Hematopoietic multipotent progenitor cell treated with erythropoietin and hydrocortisone succinate and interleukin-3 and kit ligand, for 8 days (in vitro differentiated cells): ENCODE measurements at regions not wholly inside any gene's neighbourhood (a gene's known extent, or its start where the extent isn't known, plus 50 kb on each side); places are given as distances from the start of the nearest gene placed in this dataset.

Experiments used
- DNase-seq: peaks from one replicate; pipeline ENCODE4 v3.0.0-alpha.2; 2015

DNA sequence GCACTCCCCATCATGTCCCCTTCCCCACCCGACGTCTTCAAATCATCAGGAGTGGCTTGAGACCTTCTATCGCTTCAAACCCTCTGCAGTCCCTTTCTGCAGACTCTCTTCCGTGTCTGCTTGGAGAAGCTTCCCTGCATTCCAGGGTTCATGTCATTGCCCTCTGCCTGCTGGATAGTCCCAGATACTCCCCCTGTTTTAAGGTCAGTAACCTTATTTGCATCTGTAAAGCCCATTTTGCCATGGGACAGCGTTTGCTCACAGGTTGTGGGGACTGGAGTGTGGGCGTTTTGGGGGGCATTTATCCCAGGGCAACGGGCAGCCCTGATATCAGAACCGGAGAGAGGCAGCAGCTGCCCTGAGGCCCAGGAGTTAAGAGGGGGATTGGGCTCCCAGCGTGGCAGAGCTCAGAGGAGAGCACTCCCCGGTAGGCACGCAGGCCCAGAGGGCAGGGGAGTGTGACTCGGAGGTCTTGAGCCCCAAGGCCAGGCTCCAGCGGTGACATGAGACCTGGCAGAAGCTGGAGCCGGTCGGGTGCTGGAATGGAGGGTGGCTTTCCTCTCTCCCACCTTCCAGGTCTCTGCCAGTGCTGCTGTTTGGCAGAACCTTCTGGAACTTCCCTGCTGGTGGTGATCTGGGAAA is 73.8 kb downstream of the RTP5 start:
- no peak for DNase-seq

DNA sequence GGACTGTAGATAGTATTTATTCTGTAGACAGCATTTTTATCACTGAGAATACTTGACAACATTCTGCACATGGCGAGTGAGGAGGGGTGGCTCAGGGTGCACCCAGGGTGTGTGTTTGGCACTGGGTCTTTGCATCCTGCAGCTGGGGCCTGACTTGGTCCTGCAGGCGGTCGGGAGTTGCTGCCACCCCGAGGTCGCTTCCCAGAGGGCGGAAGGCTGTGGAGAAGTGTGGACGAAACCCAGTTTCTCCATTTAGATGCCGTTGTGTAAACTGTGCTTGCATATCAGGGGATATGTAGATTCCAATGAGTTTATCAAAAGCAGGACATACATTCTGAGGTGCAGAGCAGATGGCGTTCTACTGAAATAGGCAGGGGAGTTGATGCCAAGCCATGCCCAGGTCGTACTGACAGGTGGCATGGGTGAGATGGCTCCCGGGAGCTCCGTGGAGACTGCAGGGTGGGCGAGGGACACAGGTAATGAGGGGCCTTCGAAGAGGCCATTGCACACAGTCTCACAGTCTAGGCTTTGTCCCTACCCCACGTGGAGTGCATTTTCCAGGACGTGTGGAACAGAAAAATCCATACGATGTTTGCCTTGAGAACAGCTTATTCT is 74.5 kb downstream of the RTP5 start:
- no peak for DNase-seq

DNA sequence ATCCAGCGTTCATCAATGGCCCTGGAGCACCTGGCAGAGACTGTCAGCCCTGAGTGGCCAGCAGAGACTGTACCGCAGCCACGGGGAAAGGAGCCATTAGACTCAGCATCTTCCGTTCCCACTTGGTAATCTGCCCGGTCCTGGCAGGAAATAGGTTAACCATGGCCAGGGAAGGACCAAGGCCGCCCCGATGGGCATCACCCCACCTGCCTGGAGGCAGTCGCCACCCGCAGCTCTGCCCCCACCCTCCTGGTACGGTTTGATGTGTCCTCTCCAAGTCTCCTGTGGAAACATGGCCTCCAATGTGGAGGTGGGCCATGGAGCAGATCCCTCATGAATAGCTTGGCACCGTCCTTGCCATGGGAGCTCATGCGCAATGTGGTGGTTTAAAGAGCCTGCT is 75.3 kb downstream of the RTP5 start:
- DNase-seq, result no peak

DNA sequence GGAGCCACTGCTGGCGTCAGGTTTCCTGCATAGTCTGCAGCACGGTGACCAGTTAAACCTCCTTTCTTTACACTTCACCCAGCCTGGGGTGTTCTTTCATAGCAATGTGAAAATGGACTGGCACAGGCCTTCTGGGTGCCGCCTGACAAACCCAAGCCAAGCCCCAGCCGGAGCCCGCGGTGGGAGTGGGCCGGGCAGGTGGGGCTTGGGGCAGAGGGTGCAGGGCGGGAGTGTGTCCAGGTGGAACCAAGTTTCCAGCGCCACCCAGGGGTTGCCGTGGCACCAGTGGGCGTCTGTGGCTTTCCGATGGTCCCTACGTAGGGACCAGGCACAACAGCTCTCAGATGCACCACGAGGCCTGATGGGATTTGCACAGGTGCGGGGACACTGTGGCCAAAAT is 75.8 kb downstream of the RTP5 start:
- DNase-seq, result no peak

DNA sequence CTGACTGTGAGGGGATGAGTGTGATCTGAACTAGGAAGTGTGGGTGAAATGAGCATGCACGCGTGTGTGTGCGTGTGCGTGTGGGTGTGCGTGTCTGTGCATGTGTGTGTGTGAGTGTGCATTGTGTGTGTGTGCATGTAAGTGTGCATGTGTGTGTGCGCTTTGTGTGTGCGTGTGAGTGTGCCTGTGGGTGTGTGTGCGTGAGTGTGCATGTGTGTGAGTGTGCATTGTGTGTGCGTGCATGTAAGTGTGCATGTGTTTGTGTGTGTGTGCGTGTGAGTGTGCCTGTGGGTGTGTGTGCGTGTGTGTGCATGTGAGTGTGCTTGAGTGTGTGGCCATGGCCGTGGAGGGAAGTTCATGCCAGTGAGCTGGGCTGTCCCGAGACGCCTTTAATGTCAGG is 76.3 kb downstream of the RTP5 start:
- no peak for DNase-seq

DNA sequence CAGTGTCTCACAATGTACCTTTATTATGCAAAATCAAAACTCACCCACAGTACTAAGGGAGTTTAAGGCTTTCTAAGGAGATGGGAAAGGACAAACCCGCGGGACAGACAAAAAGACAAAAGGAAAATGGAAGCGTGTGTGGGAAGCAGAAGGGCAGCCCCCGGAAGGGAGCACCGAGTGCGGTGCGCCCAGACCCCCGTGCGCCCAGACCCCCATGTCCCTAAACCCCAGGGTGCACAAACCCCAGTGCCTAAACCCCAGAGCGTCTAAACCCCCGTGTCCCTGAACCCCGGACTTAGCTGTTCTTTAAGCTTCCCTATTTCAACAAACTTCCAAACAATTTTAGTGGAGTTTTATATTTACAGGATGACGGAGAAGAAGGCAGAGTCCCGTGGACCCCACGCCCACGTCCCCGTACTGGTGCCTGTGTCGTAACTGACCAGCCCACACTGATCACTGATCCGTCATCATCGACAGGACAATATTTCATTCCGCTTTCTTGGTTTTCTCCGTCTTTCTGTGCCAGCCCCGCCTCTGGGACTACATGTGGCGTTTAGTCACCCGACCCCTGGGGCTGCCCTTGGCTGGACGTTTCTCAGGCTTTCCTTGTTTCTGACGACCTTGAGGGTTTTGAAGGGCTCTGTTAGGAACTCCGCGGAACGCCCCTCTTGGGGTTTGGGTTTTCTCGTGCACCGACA is 76.9 kb downstream of the RTP5 start:
- DNase-seq, result no peak

DNA sequence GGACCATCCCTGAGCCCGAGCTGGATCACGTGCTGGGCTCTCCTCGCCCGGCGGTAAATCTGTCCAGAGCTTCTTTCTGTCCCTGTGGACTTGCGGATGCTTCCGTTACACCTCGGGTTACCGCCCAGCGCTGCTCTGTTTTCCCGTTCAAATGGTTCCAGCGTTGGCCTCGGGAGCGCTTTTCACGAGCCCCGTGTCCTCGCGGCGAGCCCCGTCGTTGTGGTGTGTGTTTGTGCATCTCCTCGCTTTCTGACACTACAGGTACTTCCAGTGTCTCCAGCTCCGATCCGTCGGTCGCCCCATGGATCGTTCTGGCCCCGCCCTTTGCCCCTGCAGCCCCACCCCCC is 77.4 kb downstream of the RTP5 start:
- no peak for DNase-seq

DNA sequence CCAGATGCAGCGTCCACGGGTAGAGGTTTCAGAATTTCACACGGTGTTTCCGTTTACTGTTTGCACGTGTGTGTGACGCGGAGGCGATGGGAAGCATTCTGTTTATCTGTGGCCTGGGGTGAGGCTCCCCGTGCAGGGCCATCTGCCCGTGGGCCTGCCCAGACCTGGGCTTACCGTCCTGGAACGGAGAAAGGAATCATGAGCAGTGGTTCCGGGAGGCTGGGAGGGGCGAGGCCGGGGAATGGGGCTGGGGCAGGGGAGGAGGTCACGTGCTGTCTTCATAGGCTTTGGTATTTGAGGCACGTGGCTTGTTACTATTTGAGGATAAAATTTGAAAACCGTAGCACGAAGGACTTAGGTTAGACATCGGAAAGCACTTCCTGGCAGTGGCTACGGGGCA is 77.9 kb downstream of the RTP5 start:
- no peak for DNase-seq

DNA sequence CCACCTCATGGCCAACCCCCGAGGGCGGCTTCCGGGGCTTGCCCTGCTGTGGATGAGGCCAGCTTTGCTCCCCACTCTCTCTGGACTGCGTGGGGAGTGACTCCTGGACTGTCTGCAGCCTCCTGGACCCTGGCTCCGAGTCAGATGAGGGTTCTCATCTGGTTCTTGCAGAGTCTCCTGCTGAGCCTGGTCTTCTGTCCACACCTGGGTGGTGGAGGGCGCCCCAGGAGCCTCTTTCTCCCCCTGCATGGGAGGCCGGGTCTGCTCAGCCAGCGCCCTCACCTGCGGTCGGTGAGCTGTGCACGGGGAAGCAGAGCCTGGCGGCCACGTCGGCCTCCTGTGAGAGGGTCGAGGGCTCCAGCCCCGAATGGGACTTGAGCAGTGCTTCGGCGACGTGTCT is 78.3 kb downstream of the RTP5 start:
- DNase-seq, result no peak

DNA sequence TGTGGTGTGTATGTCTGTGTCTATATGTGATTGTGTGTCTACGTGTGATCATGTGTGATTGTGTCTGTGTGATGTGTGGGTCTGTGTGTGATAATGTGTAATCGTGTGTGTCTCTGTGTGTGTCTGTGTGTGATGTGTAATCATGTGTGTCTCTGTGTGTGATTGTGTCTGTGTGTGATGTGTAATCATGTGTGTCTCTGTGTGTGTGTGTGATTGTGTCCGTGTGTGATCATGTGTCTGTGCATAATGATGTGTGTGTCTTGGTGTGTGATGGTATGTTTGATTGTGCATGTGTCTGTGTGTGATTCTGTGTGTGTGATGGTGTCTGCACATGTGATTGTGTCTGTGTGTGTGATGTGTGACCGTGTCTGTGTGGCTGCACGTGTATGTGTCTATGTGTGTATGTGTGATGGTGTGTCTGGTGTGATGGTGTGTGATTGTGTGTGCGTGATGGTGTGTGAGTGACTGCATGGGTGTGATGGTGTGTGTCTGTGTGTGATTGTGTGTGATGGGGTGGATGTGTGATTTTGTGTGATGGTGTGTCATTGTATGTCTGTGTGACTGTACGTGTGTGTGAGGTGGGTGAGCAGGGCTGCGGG is 78.9 kb downstream of the RTP5 start:
- DNase-seq, result no peak

DNA sequence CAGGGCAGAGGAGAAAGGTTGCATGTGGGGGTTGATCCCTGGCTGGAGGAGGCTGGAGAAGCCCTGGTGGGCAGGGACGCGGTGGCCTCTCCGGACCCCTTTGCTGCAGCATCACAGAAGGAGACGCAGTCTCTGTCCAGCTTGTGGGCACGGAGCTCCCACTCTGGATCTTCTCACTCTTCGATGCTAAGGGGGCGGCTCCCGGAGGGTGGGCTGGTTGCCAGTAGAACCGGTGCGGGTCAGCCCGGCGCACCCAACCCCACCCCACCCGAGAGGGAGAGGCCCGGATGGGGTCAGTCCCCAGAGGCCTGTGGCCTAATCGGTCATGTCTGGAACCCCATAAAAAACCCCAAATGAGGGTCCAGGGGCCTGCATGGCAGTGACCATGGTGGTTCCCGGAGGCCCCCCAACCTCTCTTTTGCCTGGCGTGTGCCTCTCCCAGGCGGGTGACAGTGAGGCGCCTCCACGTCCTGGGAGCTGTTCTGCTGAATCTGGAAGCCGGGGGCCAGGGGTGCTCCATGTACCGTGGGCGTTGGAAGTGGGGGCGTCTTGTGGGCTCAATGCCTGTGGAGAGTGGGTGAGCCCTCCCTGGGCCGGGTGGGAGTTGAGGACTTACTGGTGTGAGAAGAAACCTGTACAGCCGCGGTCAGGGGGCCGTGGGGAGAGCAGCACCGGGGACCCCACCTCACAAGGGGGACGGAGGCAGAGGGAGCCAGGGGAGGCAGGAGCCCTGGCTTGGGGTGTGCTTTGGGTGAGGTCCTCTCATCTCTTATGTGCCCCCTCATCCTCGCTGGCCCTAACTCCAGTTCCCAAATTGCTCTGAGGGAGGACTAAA is 79.6 kb downstream of the RTP5 start:
- no peak for DNase-seq

DNA sequence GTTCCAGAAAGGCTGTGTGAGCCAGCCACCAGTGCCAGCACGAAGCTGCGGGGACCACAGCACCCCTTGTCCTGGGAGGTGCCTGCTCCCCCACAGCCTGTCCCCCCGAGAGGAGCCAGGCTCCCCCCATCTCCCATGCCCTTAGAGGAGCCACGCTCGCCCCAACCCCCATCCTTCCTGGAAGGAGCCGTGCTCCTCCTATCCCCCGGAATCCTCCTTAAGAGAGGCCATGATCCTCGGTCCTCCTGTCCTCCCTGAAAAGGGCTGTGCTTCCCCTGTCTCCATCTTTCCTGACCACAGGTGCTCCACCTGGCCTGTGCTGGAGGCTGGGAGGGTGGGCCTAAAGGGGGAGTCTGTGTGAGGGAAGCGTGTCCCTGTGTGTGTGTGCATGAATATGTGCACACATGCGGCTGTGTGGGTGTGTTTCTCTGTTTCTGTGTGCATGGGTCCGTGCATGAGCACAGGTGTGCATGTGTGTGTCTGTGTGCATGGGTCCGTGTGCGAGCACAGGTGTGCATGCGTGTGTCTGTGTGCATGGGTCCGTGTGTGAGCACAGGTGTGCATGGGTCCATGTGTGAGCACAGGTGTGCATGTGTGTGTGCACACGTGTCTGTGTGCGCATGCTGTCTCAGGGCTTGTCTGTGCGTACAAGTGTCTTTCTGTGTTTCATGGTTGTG is 80.3 kb downstream of the RTP5 start:
- no peak for DNase-seq

DNA sequence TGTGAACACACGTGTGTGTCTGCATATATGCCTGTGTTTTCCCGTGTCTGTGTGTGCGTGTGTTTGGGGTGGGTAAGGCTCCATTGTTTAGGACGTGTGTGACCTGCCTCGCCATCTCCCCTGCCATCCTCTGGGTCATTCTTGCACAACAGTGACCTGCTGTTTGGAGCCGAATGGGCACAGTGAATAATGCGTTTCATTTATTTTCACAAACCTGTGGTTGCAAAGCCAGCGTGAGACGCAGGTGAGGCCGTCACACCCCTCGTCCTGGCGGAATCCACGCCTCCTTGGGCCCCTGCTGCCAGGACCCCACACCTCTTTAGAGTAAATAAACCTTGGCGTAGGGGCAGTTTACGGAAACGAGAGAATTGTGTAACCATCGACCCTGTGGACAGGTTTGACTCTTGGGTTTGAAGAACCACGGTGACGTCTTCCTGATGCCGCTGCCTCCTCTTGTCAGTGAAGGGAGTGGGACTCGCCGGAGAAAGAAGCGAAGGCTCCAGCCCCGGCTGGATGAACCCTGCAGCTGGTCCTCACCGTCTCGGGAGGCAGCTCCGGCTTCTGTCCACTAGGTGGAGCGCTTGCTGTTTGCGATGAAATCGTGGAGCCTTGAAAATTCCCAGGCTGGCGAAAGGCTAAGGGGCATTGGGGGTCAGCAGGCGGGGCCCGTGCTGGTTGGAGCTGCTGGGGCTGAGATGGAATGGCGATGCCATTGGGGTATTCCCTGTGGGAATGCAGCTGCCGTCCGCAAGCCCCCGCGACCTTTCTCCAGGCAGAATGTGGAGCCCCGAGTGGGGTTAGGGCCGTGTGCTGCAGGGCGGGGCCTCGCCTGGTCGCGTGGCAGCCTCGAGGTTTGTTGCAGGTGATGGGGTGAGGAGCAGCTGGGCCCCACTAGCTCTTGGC is 81.1 kb downstream of the RTP5 start:
- peak; percentile 57 for DNase-seq

DNA sequence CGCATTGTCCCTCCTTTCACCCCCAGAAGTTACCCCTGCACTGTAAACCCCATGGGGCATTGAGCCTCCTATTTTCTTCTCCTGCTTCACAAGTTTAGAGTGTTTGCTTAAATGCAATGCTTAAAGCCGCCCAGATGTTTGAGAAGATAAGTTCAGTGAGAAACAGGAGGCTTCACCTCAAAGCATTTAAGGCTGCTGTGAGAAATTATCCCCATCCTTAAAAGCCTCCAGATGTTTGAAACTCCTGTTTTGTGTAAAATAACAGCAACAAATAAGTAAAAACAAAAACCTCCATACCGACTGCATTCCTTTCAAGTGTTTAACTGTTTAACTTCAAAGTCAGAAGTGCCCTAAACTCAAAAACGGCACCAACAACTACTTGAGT is 81.8 kb downstream of the RTP5 start:
- no peak for DNase-seq

DNA sequence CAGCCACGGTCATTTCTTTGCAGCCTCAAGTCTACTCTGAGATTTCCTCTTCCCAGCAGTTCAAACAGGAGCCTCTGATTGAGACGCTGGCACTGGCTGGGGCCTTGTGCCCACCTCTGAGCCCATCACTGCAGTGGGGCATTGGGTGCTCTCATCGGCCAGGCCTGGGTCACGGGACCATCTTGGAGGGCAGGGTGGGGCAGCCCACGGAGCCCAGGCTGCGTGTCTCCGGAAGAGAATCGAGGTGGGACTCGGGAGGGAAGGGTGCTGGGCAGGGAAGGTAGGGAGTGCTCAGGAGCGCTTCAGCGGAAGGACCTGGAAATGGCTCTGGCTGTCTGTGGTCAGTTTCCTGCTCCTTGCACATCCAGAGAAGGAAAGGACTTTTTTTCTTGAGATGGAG is 82.4 kb downstream of the RTP5 start:
- DNase-seq, result no peak

DNA sequence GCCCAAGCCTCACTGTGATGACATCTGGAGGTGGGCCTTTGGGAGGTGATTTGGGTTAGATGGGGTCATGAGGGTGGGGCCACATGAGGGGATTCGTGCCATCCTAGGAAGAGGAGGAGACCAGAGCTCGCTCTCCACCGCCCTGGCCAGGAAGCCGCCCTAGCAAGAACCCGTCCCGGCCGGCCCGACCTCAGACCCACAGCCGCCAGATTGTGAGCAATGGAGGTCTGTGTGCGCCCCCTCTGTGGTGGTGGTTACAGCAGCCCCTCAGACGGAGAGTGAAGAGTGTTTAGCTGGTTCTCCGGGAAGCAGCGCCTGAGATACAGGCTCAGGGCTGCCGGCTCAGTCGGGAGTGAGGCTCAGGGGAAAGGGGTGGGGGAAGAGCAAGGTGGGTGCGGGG is 83.3 kb downstream of the RTP5 start:
- no peak for DNase-seq

DNA sequence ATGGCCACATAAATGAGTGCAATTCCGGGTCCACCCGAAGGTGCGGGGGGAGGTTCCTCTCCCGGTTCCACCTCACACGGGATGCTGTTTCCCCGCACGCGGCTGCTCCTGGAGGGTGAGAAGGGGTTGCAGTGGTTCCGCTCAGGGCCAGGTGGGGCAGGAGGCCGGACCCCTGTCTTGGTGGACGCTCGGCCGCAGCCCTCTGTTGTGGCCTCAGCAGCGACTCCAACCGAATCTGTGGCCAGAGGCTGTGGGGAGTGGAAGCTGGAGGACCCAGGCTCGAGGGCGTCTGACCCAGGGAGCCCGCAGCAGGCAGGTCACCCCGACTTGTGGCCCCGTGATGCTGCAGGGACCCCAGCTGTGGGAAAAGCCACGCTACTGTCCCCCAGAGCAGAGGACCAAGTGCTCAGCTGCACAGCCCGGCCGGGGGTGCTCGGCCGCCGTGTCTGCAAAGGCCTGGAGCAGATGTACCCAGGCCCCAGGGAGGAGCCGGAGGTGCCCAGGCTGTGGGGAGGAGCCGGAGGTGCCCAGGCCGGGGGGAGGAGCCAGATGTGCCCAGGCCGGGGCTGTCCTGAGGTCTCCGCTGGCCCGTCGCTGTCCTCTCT is 83.9 kb downstream of the RTP5 start:
- no peak for DNase-seq

DNA sequence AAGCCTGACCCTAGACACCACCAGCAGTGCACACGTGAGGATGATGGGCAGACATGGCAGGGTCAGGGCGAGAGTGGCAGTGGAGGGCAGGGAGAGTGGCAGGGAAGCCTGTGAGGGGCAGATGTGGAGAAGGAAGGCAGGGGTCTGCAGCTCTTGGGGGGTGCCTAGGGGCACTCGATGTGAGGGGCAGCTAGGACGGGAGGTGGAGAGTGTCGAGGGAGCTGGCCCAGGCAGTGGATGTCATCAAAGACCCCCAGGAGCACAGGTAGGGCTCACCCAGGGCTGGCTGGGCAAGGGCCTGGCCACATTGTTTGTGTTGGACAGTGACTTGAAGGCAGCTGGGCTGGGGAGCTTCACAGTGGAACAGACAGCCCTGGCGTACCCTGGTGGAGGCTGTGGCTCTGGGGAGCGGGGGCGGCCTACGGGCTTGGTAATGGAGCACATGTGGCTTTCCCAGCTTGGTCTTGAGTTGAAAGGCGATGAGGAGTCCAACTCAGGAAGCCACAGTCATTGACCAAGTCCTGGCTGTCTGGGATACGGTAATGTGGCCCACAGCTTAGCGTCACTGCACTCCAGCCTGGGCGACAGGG is 87.1 kb downstream of the RTP5 start:
- no peak for DNase-seq

DNA sequence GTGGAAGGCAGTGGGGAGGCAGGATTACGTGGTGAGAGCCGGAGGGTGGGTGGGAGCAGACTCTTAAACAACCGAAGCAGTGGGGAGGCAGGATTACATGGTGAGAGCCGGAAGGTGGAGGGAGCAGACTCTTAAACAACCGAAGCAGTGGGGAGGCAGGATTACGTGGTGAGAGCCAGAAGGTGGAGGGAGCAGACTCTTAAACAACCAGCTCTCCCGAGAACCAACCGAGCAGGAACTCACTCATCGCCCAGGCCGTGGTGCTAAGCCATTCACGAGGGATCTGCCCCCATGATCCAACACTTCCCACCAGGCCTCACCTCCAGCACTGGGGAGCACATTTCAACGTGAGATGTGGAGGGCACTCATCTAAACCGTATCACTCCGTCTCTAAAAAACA is 87.7 kb downstream of the RTP5 start:
- no peak for DNase-seq

DNA sequence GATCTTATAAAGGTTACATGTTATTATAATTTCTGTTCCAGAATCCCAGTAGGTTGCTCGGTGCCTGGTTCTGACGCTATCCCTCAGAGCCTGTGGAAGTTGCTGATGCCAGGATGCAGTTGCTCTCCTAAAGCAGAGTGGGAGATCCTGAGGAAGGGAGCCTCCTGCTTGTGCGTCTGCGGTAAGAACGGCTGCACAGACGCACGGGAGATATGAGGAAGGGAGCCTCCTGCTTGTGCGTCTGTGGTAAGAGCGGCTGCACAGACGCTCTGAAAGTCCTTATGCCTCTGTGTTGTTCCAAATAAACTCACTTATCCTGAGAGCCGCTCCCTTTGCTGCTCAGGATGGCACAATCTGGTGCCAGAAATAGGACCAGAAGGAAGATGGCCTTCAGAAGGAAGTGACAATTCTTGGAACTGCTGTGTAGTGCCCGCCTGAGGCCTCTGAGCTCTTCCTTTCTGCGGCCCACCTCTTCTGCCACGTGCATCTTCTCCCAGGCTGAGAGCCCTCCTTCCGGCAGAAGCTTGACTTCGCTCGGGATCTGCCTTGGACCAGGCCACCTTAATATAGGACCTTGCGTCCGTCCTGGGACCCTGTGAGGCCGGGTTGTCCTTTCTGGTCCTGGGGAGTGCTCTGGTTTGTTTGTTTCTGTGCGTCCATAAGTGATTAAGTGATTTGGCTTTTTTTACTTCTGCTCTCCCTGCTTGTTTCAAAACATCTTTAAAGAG is 89.5 kb downstream of the RTP5 start:
- DNase-seq, result no peak
